Coronary artery (tissue), 2 donors: ENCODE measurements at regions not wholly inside any gene's neighbourhood (a gene's known extent, or its start where the extent isn't known, plus 50 kb on each side); places are given as distances from the start of the nearest gene placed in this dataset.

Source experiments
- DNase-seq: peaks from one replicate; pipeline ENCODE4 v3.0.0-alpha.2; 2017; ENCODE audit warnings: low spot score
- H3K27ac ChIP-seq, 2 donors: fragments of 200-600 bp; sonication (generic); one replicate each; pipeline ENCODE4 v1.5.1; 2016 to 2019
- H3K4me3 ChIP-seq: fragments of 200-600 bp; sonication (generic); 2 replicates; pipeline ENCODE4 v1.5.1; 2016; ENCODE audit warnings: mild to moderate bottlenecking, moderate library complexity
- CTCF ChIP-seq: fragments of 200-600 bp; sonication (generic); IDR thresholded peaks from one replicate; pipeline ENCODE4 v1.5.1; 2019; ENCODE audit warnings: antibody characterized with exemption

DNA sequence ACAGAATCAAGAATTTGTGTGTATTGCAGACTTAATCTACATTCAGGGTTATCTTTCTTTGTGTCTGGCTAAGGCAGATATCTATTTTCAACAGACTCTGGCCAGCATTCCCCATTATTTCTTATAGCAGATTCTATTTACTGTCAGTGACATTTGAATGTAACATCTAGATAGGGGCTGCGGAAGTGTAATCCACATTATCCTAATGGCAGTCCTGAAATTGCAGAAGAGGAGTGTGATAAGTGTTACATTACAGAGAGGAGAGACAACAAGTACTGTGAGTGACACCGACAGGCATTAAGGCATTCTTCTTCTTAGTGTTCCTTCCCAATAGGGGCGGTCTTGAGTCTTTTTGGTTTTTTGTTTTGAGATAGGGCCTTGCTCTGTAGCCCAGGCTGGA, 598.2 kb upstream of the NXPH2 start:
- DNase-seq = no peak
- no peak for TF ChIP-seq CTCF
- Histone ChIP-seq H3K27ac (no peak overlapping the region), H3K4me3 (no peak overlapping the region)

DNA sequence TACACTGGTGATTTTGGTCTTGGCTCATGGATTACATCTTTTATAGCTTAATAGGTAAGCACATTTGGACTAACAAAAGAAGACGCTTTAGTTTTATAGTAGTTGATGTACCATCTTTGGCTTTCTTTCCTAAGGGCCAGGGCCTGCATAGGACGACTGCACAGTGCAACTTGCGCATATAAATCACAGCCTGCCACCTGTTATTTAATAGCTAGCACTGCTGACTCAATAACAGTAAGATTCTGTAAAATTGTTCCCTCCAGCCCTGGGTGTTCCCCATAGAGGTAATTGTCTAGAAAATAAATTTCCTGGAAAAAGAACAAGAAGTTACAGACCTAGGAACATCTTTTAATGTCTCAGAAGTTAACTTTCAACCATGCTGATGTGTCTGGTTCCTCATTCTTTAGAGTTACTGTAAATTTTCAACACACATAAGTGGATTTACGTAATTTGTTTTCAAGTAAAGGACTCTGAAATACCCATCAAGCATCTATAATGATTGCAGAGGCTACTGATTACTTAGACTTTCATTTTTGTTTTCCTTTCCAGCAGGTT, 594.2 kb upstream of the NXPH2 start:
- no peak overlapping the region for H3K4me3 ChIP-seq
- no peak for DNase-seq

GRCh38 chr2:139369423-139370409, 589.5 kb upstream of the NXPH2 start:
- no peak for DNase-seq
- TF ChIP-seq CTCF = no peak
- Histone ChIP-seq H3K27ac (no peak overlapping the region), H3K4me3 (no peak overlapping the region)

More for the DNA sequence above, 594.2 kb upstream of the NXPH2 start:
- H3K27ac ChIP-seq = no peak overlapping the region
- no peak for TF ChIP-seq CTCF

DNA sequence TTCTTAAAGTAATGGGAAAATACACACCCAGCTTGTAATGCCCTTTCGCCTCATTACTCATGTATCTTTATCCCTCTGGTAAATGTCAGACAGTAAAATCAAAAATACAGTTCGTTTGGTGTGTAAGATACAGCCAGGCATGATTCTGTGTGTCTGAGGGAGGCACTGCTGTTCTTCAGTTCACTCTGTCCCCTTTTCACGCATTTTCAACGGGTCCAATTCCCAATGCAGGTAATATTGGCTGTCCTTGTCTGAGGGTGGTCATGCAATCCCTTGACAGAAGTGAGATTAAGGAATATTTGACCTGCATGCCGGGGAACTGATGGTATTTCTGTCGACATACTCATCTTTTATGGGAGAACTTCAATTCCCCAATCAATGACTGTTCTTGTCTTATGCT, 587.2 kb upstream of the NXPH2 start:
- no peak for TF ChIP-seq CTCF
- Histone ChIP-seq H3K4me3 (no peak overlapping the region), H3K27ac (no peak overlapping the region)
- DNase-seq = no peak

- H3K4me3 ChIP-seq = no peak overlapping the region
- TF ChIP-seq CTCF = no peak
- no peak for DNase-seq
Observed at GRCh38 chr2:139366681-139367080, 586.5 kb upstream of the NXPH2 start.

GRCh38 chr2:139365189-139365588, 585.0 kb upstream of the NXPH2 start:
- TF ChIP-seq CTCF = no peak

More at GRCh38 chr2:139366681-139367080, 586.5 kb upstream of the NXPH2 start:
- H3K27ac ChIP-seq = no peak overlapping the region

DNA sequence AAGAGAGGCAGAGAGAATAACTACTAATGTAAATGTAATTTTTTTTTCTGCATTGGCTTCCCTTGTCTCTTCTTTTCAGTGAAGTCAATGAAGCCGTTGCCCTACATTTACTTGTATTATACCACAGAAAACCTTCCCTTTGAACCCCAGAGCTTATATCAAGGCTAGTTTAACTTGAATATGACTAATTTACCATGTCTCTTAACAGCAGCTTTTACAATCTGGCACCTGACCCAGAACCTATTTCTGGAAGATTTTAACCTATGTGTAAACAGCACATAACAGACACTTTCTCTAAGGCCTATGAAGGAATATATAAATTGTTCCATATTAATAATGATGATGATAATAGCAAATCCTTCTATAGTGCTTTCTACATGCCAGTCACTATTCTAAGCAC, 580.5 kb upstream of the NXPH2 start:
- Histone ChIP-seq H3K4me3 (no peak overlapping the region), H3K27ac (no peak overlapping the region)
- TF ChIP-seq CTCF = no peak
- no peak for DNase-seq

More at GRCh38 chr2:139365189-139365588, 585.0 kb upstream of the NXPH2 start:
- no peak overlapping the region for H3K4me3 ChIP-seq
- no peak for DNase-seq
- H3K27ac ChIP-seq = no peak overlapping the region
